SJSA1 (cell line): ENCODE measurements at regions not wholly inside any gene's neighbourhood (a gene's known extent, or its start where the extent isn't known, plus 50 kb on each side); places are given as distances from the start of the nearest gene placed in this dataset.
A peak's percentile ranks its signal among the peaks of the same experiment; 100 is the strongest.

Source experiments
- DNase-seq, 2 experiments: peaks; one replicate each; pipeline ENCODE4 v3.0.0-alpha.2; 2015 to 2020; ENCODE audit warnings: low spot score in 2 of 2, low read depth in 1 of 2
- H3K27ac ChIP-seq: fragments of 250-450 bp; sonication (Bioruptor Pico); 2 replicates; pipeline ENCODE4 v1.5.1; 2020; ENCODE audit warnings: mild to moderate bottlenecking, moderate library complexity
- H3K27me3 ChIP-seq: fragments of 250-450 bp; sonication (Bioruptor Pico); replicated peaks from 2 replicates; pipeline ENCODE4 v1.5.1; 2020; ENCODE audit warnings: mild to moderate bottlenecking, moderate library complexity
- H3K36me3 ChIP-seq: fragments of 250-450 bp; sonication (Bioruptor Pico); 2 replicates; pipeline ENCODE4 v1.5.1; 2020; ENCODE audit warnings: mild to moderate bottlenecking
- H3K4me1 ChIP-seq: fragments of 250-450 bp; sonication (Bioruptor Pico); replicated peaks from 2 replicates; pipeline ENCODE4 v1.6.1; 2021; ENCODE audit warnings: mild to moderate bottlenecking
- H3K4me3 ChIP-seq: fragments of 250-450 bp; sonication (Bioruptor Pico); 2 replicates; pipeline ENCODE4 v1.5.1; 2020; ENCODE audit warnings: mild to moderate bottlenecking
- H3K9me3 ChIP-seq: fragments of 250-450 bp; sonication (Bioruptor Pico); replicated peaks from 2 replicates; pipeline ENCODE4 v1.5.1; 2020; ENCODE audit warnings: mild to moderate bottlenecking

- no peaks in the 10 kb centered on the region for H3K9me3 ChIP-seq
- no peak overlapping the region for H3K27ac ChIP-seq
- H3K36me3 ChIP-seq, result no peaks in the 10 kb centered on the region
- H3K4me3 ChIP-seq, result no peak overlapping the region
- H3K27me3 ChIP-seq, result no peaks in the 10 kb centered on the region
- no peak for DNase-seq
- H3K4me1 ChIP-seq, result no peaks in the 10 kb centered on the region
Observed at GRCh38 chr17:33650304-33650703, 357.2 kb upstream of the ASIC2 start.

DNA sequence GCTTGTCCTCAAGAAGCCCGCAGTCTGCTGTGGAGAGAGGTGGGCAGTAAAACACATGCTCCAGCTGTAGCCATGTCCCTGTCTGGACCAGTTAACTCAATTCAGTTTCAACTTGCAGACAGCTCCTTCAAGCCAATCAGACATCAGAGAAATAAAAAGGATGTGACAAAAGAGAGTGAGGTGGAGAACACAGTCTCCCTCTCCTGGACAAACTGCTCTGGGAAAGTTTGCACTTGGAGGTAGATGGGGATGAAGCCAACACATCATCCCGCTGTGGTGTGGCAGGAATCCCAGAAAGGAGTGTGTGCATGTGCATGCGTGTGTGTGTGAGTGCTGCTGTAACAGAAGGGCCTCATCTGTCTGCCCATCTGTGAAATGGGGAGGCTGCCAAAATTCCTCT is 358.6 kb upstream of the ASIC2 start:
- no peaks in the 10 kb centered on the region for H3K4me1 ChIP-seq
- H3K27me3 ChIP-seq, result no peaks in the 10 kb centered on the region
- no peak for DNase-seq
- no peak overlapping the region for H3K27ac ChIP-seq
- H3K36me3 ChIP-seq, result no peaks in the 10 kb centered on the region
- H3K9me3 ChIP-seq, result no peaks in the 10 kb centered on the region
- H3K4me3 ChIP-seq, result no peak overlapping the region

DNA sequence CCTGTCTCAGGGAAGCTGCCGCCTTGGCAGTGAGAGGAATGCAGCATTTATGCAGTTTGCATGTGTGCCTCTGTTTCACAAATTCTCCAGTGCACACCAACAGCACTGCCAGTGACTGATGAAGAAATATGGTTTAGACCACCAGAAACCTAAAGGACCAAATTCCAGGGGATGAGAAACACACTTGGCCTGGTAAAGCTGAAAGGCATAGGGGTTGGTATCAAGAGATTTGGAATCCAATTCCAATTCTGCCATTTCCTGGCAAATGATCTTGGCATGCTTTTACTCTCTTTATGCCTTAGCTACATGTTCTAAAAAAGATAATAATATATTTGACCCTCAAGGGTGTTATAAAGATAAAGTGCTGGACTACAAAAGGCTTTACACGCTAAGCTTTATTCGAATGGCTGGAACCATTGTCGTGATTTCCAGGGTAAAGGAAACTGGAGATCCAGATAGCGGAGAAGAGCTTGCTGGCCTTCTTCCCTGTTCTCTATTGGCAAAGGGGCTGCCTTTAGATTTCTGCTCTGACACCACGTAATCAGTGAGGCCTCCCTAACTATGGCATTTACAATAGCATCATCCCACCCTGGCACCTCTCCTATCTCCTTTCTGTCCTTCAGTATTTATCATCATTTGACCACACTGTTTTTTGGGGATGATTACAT is 359.8 kb upstream of the ASIC2 start:
- Histone ChIP-seq H3K27ac (no peak overlapping the region), H3K27me3 (no peaks in the 10 kb centered on the region), H3K4me3 (no peak overlapping the region), H3K9me3 (no peaks in the 10 kb centered on the region), H3K36me3 (no peaks in the 10 kb centered on the region), H3K4me1 (no peaks in the 10 kb centered on the region)
- no peak for DNase-seq

DNA sequence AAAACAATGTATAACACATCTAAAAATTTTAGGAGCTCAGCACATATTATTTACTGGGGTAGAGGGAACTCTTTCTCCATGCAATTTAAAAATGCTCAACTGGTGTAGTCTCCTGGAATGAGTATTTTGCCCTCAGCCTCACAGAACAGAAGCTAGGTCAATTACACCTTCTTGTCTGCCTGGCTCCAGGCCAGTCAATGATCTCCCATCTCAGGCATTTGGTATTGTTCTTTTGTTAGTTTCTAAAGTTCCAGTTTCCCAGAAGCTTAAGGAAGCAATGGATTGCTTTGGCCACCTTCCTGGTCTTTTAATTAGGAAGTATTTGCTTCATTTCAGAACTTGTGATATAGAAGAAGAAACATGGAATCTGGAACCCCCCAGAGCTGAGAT is 360.3 kb upstream of the ASIC2 start:
- DNase-seq, result no peak
- no peaks in the 10 kb centered on the region for H3K36me3 ChIP-seq
- H3K4me1 ChIP-seq, result no peaks in the 10 kb centered on the region
- H3K4me3 ChIP-seq, result no peak overlapping the region
- no peaks in the 10 kb centered on the region for H3K9me3 ChIP-seq
- no peak overlapping the region for H3K27ac ChIP-seq
- H3K27me3 ChIP-seq, result no peaks in the 10 kb centered on the region

DNA sequence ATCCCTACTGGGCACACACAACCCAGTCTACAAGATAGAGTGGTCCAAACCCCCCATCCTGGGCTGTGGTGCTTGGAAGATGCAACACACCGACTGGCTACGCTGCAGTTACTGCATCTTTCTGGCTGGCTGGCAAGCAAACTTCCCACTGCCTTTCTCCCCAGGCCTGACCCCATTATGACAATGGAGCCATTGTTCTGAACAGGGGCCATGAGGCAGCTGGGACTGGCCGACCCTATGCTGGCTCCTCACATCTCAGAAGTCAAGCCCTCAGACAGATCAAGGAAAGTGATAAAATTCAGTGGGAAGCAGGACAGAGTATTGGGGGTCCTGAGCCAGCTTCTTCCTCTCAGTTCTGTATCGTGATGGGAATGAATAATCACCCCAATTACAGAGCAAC is 364.1 kb upstream of the ASIC2 start:
- H3K27ac ChIP-seq, result no peak overlapping the region
- no peak overlapping the region for H3K4me3 ChIP-seq
- H3K9me3 ChIP-seq, result no peaks in the 10 kb centered on the region
- DNase-seq, result no peak
- H3K4me1 ChIP-seq, result no peaks in the 10 kb centered on the region
- H3K27me3 ChIP-seq, result no peaks in the 10 kb centered on the region
- no peaks in the 10 kb centered on the region for H3K36me3 ChIP-seq

- no peaks in the 10 kb centered on the region for H3K4me1 ChIP-seq
- no peaks in the 10 kb centered on the region for H3K27me3 ChIP-seq
- no peak overlapping the region for H3K4me3 ChIP-seq
- no peaks in the 10 kb centered on the region for H3K36me3 ChIP-seq
- no peak overlapping the region for H3K27ac ChIP-seq
- H3K9me3 ChIP-seq, result no peaks in the 10 kb centered on the region
- no peak for DNase-seq
Observed at GRCh38 chr17:33661975-33662374, 368.9 kb upstream of the ASIC2 start.

DNA sequence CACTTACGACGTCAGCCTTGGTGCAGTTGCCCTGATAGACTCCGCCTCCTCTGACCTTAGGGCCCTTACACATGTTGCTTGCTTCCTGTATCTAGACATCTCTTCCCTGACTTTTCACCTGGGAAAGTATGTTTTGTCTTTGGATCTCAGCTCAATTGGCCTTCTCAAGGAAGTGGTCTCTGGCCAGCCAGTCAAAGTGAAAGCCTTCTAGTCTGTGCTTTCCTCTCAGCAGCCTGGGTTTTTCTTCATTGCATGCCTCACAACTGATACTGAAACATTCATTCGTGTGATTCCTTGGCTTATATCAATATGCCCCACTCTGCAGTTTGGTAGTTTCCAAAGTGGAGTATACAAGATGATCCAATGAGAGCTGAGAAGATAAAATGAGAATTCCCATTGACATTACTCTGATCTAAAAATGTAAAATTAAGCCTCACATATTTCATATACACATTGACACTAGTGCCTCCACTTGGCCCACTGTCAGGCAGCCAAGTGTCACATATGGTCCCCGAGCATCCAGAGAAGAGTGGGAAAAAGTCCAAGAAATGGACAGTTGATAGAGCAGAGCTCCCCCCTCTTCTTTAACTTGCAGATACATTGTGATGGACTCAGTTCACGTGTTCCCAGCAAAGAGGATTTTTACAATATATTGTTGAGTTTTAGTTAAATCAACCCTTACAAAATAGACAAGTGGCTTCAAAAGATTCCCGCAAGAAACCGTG is 371.2 kb upstream of the ASIC2 start:
- H3K27ac ChIP-seq, result no peak overlapping the region
- H3K4me3 ChIP-seq, result no peak overlapping the region
- H3K9me3 ChIP-seq, result no peaks in the 10 kb centered on the region
- no peaks in the 10 kb centered on the region for H3K27me3 ChIP-seq
- no peaks in the 10 kb centered on the region for H3K4me1 ChIP-seq
- no peaks in the 10 kb centered on the region for H3K36me3 ChIP-seq
- DNase-seq, result no peak

- Histone ChIP-seq H3K9me3 (no peaks in the 10 kb centered on the region), H3K27me3 (no peaks in the 10 kb centered on the region)
- DNase-seq, result no peak
Observed at GRCh38 chr17:33667052-33667509, 374.0 kb upstream of the ASIC2 start.

GRCh38 chr17:33667671-33668070 is 374.6 kb upstream of the ASIC2 start:
- DNase-seq, result no peak
- no peaks in the 10 kb centered on the region for H3K4me1 ChIP-seq
- no peaks in the 10 kb centered on the region for H3K27me3 ChIP-seq
- no peaks in the 10 kb centered on the region for H3K9me3 ChIP-seq
- no peak overlapping the region for H3K27ac ChIP-seq
- no peak overlapping the region for H3K4me3 ChIP-seq
- no peaks in the 10 kb centered on the region for H3K36me3 ChIP-seq

More at GRCh38 chr17:33667052-33667509, 374.0 kb upstream of the ASIC2 start:
- Histone ChIP-seq H3K4me1 (no peaks in the 10 kb centered on the region), H3K4me3 (no peak overlapping the region), H3K36me3 (no peaks in the 10 kb centered on the region), H3K27ac (no peak overlapping the region)

DNA sequence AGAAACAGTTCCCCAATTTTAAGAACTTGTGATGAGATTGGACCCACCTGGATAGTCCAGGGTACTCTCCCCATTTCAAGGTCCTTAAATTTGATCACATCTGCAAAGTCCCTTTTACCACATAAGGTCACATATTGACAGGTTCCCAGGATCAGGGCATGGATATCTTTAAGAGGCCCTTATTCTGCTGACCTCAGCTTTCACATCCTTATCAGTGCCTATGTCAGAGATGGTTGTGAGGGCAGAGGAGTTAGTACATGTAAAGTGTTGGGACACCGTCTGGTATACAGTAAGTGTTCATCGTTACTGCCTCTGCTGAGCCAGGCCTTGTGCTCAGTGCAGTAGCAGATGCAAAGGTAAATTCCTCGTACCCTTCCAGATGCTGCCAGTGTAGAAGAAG is 375.4 kb upstream of the ASIC2 start:
- H3K36me3 ChIP-seq, result no peaks in the 10 kb centered on the region
- H3K27me3 ChIP-seq, result no peaks in the 10 kb centered on the region
- no peaks in the 10 kb centered on the region for H3K4me1 ChIP-seq
- H3K27ac ChIP-seq, result no peak overlapping the region
- no peak overlapping the region for H3K4me3 ChIP-seq
- H3K9me3 ChIP-seq, result no peaks in the 10 kb centered on the region
- no peak for DNase-seq

GRCh38 chr17:33671491-33671890 is 378.4 kb upstream of the ASIC2 start:
- no peaks in the 10 kb centered on the region for H3K36me3 ChIP-seq
- no peak for DNase-seq
- H3K9me3 ChIP-seq, result no peaks in the 10 kb centered on the region
- no peak overlapping the region for H3K4me3 ChIP-seq
- H3K27ac ChIP-seq, result no peak overlapping the region
- no peaks in the 10 kb centered on the region for H3K4me1 ChIP-seq
- H3K27me3 ChIP-seq, result no peaks in the 10 kb centered on the region

GRCh38 chr17:33674685-33675084 is 381.6 kb upstream of the ASIC2 start:
- no peak overlapping the region for H3K27ac ChIP-seq
- no peaks in the 10 kb centered on the region for H3K27me3 ChIP-seq
- H3K4me1 ChIP-seq, result no peaks in the 10 kb centered on the region
- no peak overlapping the region for H3K4me3 ChIP-seq
- no peaks in the 10 kb centered on the region for H3K36me3 ChIP-seq
- H3K9me3 ChIP-seq, result no peaks in the 10 kb centered on the region
- peak in 1 of 2 experiments; percentile 16 for DNase-seq

- Histone ChIP-seq H3K4me3 (no peak overlapping the region), H3K27me3 (no peaks in the 10 kb centered on the region), H3K9me3 (no peaks in the 10 kb centered on the region), H3K27ac (no peak overlapping the region), H3K36me3 (no peaks in the 10 kb centered on the region), H3K4me1 (no peaks in the 10 kb centered on the region)
- DNase-seq, result no peak
Observed at GRCh38 chr17:33676444-33676843, 383.3 kb upstream of the ASIC2 start.

DNA sequence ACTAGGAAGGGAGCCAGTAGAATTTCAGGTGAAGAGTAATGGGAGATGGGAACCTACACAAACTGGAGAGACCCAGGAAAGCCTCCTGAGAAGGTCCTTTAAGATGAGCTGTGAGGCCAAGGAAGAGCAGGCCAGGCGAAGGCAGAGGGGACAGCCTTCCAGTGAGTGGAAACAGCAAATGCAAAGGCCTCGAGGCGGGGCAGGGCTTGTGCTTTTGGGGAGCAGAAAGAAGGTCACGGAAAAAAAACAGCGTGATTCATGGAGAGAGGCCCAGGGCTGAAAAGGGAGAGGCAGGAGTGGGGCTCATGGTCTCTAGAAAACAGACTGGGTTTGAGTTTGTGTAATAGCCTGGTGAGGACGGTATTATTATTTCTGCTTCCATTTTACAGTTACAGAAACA is 386.5 kb upstream of the ASIC2 start:
- DNase-seq, result no peak
- Histone ChIP-seq H3K27me3 (no peaks in the 10 kb centered on the region), H3K4me1 (no peaks in the 10 kb centered on the region), H3K27ac (no peak overlapping the region), H3K4me3 (no peak overlapping the region), H3K9me3 (no peaks in the 10 kb centered on the region), H3K36me3 (no peaks in the 10 kb centered on the region)
